Right forelimb (tissue), 1 donor: ENCODE measurements at regions not wholly inside any gene's neighbourhood (a gene's known extent, or its start where the extent isn't known, plus 50 kb on each side); places are given as distances from the start of the nearest gene placed in this dataset.

ENCODE experiments used
- DNase-seq: peaks from one replicate; pipeline ENCODE4 v3.0.0-alpha.2; 2018

DNA sequence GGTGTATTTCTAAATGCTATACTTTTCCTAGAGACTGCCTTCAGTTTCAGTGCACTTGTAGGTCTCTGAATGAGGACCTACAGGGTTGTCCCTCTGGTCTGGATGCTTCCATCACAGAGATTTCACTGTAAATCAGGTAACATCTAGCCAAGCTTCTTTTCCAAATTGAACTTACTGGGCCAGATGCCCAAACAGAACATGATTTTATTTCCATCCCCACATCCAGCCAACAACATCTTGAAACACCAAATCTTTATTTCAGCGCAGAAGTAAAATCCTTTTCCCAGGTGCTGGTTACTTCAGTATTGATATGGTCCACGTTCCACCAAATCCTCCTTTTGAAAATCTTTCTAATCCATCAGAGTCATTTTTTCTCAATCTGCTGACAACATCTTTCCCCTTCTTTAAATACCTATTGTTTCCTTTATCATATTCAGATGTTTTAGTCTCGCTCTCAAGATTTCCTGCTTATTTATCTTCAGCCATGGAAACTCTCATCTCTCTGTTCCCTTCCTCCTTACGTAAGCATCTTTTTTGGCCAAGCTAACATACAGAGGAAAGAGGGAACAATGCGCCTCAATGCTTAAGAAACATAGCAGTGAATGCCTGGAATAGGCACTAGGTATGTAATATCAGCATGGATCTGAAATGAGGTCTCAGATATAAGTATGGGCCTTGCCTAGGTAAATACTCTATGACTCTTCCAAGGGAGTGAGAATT is 201.2 kb upstream of the MTNR1B start:
- DNase-seq: no peak

DNA sequence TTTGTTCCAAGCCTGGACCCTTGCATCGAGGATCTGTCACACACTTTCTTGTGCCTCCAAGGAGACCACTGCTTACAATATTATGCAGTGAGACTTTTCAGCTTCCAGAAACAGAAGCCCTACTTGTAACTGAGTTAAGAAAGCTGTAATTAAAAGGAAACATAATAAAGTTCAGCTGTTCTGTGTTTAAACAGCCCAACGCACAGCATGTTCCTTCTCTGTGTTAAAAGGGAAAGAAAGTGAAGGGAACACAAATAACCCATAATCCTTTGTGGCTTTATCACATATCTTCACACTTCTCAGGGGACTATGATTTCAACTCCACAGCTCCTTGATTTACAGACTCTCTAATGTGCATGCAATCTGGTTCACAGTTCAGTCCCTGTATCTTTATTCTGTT is 200.3 kb upstream of the MTNR1B start:
- no peak for DNase-seq

- DNase-seq: no peak
Measured at GRCh38 chr11:92770419-92770818, 199.0 kb upstream of the MTNR1B start.

- no peak for DNase-seq
Measured at GRCh38 chr11:92770981-92771380, 198.5 kb upstream of the MTNR1B start.

DNA sequence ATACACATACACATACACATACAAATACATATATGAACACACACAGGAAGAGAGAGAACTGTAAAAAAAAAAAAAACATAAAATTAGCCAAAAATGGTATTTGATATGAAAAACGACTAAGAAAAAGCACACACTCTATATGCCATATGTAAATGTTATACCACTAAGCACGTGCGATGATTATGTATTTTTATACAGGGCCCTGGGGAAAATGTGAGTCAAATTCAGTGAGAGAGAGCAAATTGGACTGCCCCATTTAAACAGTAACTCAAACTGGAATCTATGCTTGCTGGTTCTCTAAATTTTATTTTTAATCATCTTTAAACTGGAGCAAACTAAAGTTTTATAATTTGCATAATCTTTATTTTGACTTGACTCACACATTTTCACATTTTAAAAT is 197.8 kb upstream of the MTNR1B start:
- DNase-seq: no peak

DNA sequence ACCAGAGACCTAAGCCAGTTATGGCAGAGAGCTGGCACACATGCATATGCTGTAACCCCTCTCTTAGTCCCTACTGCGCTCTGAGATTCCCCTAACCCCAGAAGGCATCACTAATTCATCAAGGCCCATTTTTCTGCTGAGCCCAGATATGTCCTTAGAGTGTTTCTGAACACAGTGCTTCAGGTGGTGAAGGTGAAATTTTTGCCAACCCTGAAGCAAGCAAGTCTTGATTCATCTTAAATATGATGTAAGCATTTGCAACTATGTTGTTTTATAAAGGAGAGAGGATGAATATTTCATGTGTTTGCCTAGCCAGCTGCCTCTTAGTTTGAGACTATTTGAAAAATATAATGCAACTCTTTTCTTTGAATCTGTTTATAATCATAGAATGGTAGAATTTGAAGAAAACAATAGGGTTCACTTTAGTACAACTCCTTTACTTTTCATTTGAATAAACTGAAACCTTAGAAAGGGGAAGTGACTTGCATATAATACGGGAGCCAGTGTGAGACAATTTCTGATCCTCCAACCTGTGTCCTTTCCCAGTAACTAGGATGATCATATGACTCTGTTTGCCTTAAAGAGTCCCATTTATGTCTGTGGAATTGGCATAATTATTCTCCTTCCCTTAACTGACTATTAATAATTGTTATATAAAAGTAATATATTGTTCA is 194.3 kb upstream of the MTNR1B start:
- DNase-seq: no peak

GRCh38 chr11:92776676-92777075 is 192.8 kb upstream of the MTNR1B start:
- DNase-seq: no peak

DNA sequence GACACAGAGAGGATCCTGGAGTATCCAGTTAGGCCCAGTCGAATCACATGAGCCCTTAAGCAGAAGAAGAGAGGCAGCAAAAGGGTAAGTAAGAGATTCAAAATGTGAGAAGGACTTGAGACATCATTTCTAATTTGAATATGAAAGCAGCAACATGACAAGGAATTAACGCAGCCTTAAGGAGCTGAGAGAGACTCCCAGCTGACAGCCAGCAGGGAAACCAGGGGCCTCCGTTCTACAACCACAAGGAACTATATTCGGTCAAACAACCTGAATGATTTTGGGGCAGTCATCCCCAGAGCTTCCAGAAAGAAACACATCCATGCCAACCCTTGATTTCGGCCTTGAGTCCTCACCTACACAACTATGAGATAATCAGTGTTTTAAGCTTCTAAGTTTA is 189.7 kb upstream of the MTNR1B start:
- DNase-seq: no peak

- DNase-seq: no peak
Measured at GRCh38 chr11:92781151-92781550, 188.3 kb upstream of the MTNR1B start.

- no peak for DNase-seq
Measured at GRCh38 chr11:92782806-92783205, 186.6 kb upstream of the MTNR1B start.

GRCh38 chr11:92784331-92784730 is 185.1 kb upstream of the MTNR1B start:
- no peak for DNase-seq

GRCh38 chr11:92787638-92788037 is 181.8 kb upstream of the MTNR1B start:
- no peak for DNase-seq

DNA sequence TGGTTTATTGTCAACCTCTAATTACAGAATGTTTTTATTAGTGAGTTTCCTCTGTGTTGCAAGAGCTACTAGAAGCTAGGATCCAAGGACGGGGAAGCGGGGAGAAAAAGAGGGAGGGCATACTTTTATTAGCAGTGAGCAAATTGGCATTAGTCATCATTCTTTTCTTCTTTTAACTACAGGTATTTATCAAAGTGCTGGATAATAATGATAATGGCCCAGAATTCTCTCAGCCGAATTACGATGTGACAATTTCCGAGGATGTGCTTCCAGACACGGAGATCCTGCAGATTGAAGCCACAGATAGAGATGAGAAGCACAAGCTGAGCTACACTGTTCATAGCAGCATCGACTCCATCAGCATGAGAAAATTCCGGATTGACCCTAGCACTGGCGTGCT is 179.7 kb upstream of the MTNR1B start:
- no peak for DNase-seq

- DNase-seq: no peak
Measured at GRCh38 chr11:92790366-92790765, 179.1 kb upstream of the MTNR1B start.

DNA sequence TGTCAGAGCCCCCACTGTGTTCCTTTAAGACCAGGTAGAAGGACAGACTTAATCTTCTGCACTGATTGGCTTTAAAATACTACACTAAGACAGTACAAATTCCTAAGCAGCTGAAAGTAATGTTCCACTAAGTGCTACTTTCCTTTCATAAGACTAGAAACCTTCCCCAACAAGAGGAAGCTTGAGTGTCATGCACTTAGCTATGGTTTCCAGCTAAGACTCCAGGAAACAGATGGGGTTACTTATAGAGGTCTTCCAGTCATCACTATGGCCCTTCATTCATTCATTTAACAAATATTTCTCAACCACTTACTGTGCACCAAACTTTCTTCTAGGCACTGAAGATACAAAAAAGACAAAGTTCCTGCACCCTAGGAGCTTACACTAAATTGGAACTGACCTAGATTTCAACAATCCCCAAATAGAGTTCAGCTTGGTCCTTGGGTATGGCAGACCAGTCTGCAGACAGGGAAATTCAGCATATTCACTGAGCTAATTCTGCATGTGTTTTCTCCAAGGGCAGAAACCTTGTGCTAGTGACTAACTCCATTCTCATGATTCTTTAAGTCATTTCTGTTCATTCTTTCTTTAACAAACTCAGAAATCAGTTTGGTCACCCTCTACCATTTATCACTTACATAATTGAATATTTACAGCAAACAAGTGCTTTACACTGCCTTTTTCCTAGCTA is 178.4 kb upstream of the MTNR1B start:
- DNase-seq: no peak

GRCh38 chr11:92791886-92792285 is 177.6 kb upstream of the MTNR1B start:
- no peak for DNase-seq

DNA sequence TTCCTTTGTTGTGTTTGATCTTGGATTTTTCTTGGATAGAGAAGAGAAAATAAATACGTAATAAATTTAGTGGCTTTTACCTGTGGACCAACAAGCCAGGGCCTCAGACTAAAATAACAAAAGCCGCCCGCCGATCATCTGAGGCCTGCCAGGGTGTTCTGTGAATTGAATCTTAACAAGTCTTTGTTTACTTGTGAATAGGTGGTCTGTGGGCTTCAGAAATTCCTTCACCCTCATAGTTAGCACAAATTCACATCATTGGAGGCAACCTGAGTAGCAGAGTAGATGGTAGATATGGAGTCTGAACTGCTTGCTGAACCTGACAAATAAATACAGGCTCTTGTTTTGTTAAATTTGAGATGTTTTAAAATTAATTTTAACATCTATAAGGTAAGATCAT is 176.3 kb upstream of the MTNR1B start:
- no peak for DNase-seq

DNA sequence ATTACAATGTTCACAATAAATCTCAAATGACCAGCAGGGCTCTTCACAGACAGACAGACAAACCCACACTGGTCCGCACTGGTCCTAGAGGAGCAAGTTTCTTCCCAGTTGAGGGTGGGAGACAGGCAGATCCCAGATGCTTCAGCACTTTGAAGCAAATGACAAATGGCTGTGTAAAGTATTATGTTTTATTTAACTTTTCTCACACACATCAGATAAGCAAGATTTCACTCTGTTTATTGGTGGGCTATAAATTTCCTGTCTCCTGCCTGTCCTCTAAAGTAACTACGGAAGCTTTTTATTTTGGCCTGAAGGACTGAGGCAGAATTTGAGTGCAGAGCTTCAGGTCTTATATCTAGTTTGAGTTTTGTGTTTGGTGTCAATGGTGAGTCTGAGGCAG is 174.7 kb upstream of the MTNR1B start:
- no peak for DNase-seq

DNA sequence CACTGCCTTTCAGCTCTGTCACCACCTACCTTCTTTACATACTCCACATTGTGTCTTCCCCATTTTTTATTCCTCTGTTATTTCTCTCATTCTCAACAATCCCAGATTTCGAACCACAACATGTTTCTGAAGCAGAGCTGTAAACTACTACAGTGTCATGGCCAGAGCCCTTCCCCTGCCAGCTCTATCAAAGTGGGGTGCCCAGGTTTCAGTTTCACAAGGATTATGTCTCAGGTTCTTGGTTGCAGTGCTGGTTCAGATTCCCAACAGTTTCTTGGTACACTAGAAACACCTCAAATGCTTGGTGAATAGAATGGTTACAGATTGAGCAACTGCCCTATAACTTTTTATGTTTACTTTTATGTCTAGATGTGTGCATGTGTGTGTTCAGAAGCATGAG is 172.7 kb upstream of the MTNR1B start:
- DNase-seq: no peak

DNA sequence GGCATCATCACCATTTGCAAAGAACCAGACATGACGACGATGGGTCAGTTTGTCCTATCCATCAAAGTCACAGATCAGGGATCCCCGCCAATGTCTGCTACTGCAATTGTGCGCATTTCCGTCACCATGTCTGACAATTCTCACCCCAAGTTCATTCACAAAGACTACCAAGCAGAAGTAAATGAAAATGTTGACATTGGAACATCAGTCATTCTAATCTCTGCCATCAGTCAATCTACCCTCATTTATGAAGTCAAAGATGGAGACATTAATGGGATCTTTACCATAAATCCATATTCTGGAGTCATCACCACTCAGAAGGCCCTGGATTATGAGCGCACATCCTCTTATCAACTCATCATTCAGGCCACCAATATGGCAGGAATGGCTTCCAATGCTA is 171.6 kb upstream of the MTNR1B start:
- no peak for DNase-seq

DNA sequence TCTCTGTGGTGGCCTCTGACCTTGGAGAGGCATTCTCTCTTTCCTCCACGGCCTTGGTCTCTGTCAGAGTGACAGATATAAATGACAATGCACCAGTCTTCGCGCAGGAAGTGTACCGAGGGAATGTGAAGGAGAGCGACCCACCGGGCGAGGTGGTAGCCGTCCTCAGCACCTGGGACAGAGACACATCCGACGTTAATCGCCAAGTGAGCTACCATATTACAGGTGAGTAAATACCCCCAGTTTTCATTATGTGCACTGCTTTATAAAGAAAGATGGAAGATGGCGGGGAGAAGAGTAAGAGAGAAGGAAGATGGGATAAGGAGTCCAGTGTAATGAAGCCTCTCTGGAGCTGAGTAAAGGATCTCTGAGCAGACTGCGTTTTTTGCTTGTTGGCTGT is 167.8 kb upstream of the MTNR1B start:
- DNase-seq: no peak

DNA sequence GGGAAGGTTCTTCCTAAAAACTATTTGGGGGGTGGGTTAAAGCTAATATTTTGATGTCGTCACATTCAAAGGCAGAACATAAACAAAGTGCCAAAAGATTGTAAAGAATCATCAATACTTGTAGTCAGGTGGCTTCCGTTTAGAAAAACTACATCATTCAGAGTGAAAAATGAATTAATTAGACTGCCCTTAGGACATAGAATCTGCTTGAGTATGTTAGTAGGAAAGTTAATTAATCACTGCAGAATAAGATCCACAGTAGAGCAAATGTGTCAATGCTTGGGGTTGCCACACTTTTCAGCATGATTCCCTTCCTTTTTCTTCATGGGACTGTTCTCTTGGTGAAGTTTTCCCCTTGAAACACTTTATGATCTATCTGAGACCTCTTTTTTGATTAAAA is 166.8 kb upstream of the MTNR1B start:
- DNase-seq: no peak

DNA sequence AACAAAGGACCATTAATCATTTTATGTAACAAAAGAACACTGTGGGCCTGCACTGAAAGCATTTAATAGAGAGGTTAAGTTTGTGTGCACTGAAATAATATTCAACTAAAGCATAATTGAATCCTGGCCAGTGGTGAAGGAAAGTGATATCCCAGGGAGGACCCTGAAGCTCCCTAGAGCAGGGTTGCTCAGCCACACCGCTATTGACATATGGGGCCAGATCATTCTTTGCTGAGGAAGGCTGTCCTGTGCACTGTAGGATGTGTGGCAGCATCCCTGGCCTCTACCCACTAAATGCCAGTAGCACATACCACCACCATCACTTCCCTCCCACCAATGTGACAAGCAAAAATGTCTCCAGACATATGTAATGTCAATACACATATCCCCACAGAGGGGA is 166.1 kb upstream of the MTNR1B start:
- no peak for DNase-seq

DNA sequence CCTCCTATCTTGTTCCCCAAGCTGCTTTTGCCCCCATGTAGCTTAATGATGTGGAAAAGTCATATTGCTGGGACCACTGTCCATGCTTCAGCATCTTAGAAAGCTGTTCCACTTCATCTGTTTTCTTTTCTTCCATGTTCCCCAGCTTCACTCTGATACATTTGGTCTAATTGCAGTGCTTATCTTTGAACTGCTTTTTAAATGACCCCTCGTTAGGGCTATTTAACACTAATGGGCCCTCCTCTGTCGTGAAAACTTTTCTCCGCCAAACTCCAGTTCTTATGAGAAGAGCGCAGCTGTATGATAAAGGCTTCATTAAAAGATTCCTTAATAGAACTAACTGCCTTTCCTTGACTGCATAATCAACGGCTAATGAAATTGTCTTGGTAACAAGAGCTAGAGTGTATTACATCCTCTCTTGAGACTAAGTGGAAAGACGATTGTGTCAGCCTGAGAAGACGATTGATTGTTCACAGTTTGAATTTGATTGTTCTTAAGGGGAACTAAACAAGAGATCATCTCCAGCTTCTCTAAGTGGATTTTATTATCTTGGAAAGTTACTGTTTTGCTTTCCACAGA is 165.0 kb upstream of the MTNR1B start:
- no peak for DNase-seq
